ENCODE measurements at regions not wholly inside any gene's neighbourhood (a gene's known extent, or its start where the extent isn't known, plus 50 kb on each side); places are given as distances from the start of the nearest gene placed in this dataset.

- no peak overlapping the region for H3K27ac Mint-ChIP-seq
- no peak for DNase-seq
- no peaks in the 10 kb centered on the region for H3K4me1 Mint-ChIP-seq
- no peak overlapping the region for H3K4me3 Mint-ChIP-seq
- H3K36me3 Mint-ChIP-seq (ENCODE audit: low read depth): no peaks in the 10 kb centered on the region
- no peaks in the 10 kb centered on the region for H3K27me3 Mint-ChIP-seq (ENCODE audit: low read depth, poor library complexity)
- peaks cover 22% of the 10 kb centered on the region for H3K9me3 Mint-ChIP-seq
- TF ChIP-seq, protein P1, sequence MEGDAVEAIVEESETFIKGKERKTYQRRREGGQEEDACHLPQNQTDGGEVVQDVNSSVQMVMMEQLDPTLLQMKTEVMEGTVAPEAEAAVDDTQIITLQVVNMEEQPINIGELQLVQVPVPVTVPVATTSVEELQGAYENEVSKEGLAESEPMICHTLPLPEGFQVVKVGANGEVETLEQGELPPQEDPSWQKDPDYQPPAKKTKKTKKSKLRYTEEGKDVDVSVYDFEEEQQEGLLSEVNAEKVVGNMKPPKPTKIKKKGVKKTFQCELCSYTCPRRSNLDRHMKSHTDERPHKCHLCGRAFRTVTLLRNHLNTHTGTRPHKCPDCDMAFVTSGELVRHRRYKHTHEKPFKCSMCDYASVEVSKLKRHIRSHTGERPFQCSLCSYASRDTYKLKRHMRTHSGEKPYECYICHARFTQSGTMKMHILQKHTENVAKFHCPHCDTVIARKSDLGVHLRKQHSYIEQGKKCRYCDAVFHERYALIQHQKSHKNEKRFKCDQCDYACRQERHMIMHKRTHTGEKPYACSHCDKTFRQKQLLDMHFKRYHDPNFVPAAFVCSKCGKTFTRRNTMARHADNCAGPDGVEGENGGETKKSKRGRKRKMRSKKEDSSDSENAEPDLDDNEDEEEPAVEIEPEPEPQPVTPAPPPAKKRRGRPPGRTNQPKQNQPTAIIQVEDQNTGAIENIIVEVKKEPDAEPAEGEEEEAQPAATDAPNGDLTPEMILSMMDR (IDR thresholded peaks at IDR 0.05): no peak
Measured at GRCh38 chrX:82589410-82589809, 918.7 kb upstream of the POU3F4 start.

DNA sequence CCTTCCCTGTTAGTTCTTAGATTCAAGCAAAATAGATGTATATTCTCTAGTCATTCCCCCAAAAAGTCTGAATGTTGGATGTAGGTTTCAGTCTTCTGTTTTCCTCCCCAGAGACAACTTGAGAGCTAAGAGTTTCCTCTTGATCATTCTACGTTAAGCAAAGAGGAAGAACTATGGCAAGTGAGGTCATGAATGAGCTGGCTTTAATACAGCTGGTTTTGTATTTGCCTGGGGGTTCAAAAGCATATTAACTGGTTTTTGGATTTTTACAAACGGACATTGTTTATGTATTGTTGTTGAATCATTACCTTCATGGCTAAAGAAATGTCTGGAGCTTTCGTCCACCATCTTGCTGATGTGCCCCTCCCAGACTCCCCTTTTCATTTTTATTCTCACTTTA lies 916.7 kb upstream of the POU3F4 start:
- TF ChIP-seq, protein P1 (IDR thresholded peaks at IDR 0.05): no peak
- Mint-ChIP-seq H3K27me3 (ENCODE audit: low read depth, poor library complexity) (no peaks in the 10 kb centered on the region), H3K9me3 (peaks cover 16% of the 10 kb centered on the region), H3K4me1 (no peaks in the 10 kb centered on the region), H3K36me3 (ENCODE audit: low read depth) (no peaks in the 10 kb centered on the region), H3K4me3 (no peak overlapping the region), H3K27ac (no peak overlapping the region)
- no peak for DNase-seq

- TF ChIP-seq, protein P1 (IDR thresholded peaks at IDR 0.05): no peak
- no peaks in the 10 kb centered on the region for H3K27me3 Mint-ChIP-seq (ENCODE audit: low read depth, poor library complexity)
- no peak overlapping the region for H3K4me3 Mint-ChIP-seq
- H3K4me1 Mint-ChIP-seq: no peaks in the 10 kb centered on the region
- peaks cover 73% of the 10 kb centered on the region for H3K9me3 Mint-ChIP-seq
- no peak overlapping the region for H3K27ac Mint-ChIP-seq
- no peak for DNase-seq
- H3K36me3 Mint-ChIP-seq (ENCODE audit: low read depth): no peaks in the 10 kb centered on the region
Measured at GRCh38 chrX:82626978-82627377, 881.1 kb upstream of the POU3F4 start.

GRCh38 chrX:82627568-82627967 lies 880.5 kb upstream of the POU3F4 start:
- no peak for DNase-seq
- no peak overlapping the region for H3K27ac Mint-ChIP-seq
- H3K27me3 Mint-ChIP-seq (ENCODE audit: low read depth, poor library complexity): no peaks in the 10 kb centered on the region
- peaks cover 69% of the 10 kb centered on the region for H3K9me3 Mint-ChIP-seq
- H3K4me3 Mint-ChIP-seq: no peak overlapping the region
- no peaks in the 10 kb centered on the region for H3K4me1 Mint-ChIP-seq
- H3K36me3 Mint-ChIP-seq (ENCODE audit: low read depth): no peaks in the 10 kb centered on the region
- TF ChIP-seq, protein P1 (IDR thresholded peaks at IDR 0.05): no peak

DNA sequence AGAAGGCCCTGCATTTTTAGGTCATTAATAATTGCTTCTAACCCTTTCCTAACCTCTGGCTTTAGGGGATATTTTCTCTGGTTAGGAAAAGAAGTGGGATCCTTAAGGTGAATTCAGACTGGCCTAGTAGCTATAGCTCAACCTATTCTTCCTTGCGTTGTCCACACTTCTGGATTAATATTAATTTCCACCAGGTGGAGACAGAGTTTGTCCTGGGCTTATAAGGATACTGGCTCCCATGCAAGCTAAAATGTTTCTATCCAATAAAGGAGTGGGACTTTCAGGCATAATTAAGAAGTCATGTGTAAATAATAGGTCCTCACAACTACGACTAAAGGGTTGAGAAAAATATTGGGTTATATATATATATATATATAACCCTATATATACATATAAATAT lies 860.0 kb upstream of the POU3F4 start:
- Mint-ChIP-seq H3K36me3 (ENCODE audit: low read depth) (no peaks in the 10 kb centered on the region), H3K4me1 (no peaks in the 10 kb centered on the region), H3K4me3 (no peak overlapping the region), H3K27ac (no peak overlapping the region), H3K27me3 (ENCODE audit: low read depth, poor library complexity) (no peaks in the 10 kb centered on the region), H3K9me3 (peaks cover 62% of the 10 kb centered on the region)
- DNase-seq: no peak
- TF ChIP-seq, protein P1 (IDR thresholded peaks at IDR 0.05): no peak

GRCh38 chrX:82649645-82650044 lies 858.4 kb upstream of the POU3F4 start:
- Mint-ChIP-seq H3K27me3 (ENCODE audit: low read depth, poor library complexity) (no peaks in the 10 kb centered on the region), H3K4me3 (no peak overlapping the region), H3K4me1 (no peaks in the 10 kb centered on the region), H3K9me3 (peaks cover 47% of the 10 kb centered on the region), H3K36me3 (ENCODE audit: low read depth) (no peaks in the 10 kb centered on the region), H3K27ac (no peak overlapping the region)
- no peak for DNase-seq
- TF ChIP-seq, protein P1 (IDR thresholded peaks at IDR 0.05): no peak
